ENCODE measurements at regions not wholly inside any gene's neighbourhood (a gene's known extent, or its start where the extent isn't known, plus 50 kb on each side); places are given as distances from the start of the nearest gene placed in this dataset.
A peak's percentile ranks its signal among the peaks of the same experiment; 100 is the strongest.

- DNase-seq (ENCODE audit: low read depth), result no peak
Measured at GRCh38 chr14:80379035-80379434, 167.7 kb upstream of the DIO2 start.

- no peak for DNase-seq (ENCODE audit: low read depth)
Measured at GRCh38 chr14:80378084-80378690, 166.9 kb upstream of the DIO2 start.

DNA sequence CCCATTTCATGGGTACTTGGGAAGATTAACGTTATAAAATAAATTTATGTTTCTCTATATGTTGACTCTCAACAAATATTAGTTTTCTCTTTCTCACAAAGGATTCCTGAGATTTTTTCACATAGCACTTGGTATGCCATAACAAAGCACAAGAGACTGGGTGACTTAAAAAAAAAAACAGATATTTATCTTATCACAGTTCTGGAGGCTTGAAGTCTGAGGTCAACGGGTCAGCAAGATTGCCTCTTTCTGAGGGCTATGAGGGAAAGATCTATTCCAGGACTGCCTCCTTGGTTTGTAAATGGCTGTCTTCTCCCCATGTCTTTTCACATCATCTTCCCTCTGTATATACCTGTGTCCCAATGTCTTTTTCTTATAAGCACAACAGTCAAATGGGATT, 153.5 kb upstream of the DIO2 start:
- no peak for DNase-seq (ENCODE audit: low read depth)

- peak; percentile 11 for DNase-seq (ENCODE audit: low read depth)
Measured at GRCh38 chr14:80364274-80364673, 153.0 kb upstream of the DIO2 start.

DNA sequence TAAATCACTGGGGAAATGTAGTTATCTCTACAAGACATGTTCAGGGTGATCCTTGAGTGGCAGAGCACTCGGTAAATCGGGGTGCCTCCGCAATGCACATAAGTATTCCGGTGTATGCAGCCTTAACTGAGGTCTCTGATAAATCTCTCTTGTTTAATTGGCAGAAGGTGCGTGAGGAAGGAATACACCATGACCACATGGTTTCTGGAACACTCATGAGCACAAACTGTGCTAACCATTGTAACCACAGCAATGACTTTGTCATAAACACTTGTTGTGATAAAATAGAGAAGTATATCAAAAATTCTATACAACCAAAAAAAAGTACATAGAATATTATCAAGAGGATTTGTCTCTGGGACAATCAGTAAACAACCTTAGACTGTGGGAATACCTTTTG, 146.8 kb upstream of the DIO2 start:
- no peak for DNase-seq (ENCODE audit: low read depth)

GRCh38 chr14:80356413-80356812, 145.1 kb upstream of the DIO2 start:
- DNase-seq (ENCODE audit: low read depth), result peak; percentile 8

- no peak for DNase-seq (ENCODE audit: low read depth)
Measured at GRCh38 chr14:80354860-80355581, 143.7 kb upstream of the DIO2 start.

- no peak for DNase-seq (ENCODE audit: low read depth)
Measured at GRCh38 chr14:80352471-80352870, 141.2 kb upstream of the DIO2 start.

- no peak for DNase-seq (ENCODE audit: low read depth)
Measured at GRCh38 chr14:80350707-80351106, 139.4 kb upstream of the DIO2 start.

GRCh38 chr14:80346395-80346794, 135.1 kb upstream of the DIO2 start:
- DNase-seq (ENCODE audit: low read depth), result no peak

- no peak for DNase-seq (ENCODE audit: low read depth)
Measured at GRCh38 chr14:80344208-80344607, 132.9 kb upstream of the DIO2 start.

DNA sequence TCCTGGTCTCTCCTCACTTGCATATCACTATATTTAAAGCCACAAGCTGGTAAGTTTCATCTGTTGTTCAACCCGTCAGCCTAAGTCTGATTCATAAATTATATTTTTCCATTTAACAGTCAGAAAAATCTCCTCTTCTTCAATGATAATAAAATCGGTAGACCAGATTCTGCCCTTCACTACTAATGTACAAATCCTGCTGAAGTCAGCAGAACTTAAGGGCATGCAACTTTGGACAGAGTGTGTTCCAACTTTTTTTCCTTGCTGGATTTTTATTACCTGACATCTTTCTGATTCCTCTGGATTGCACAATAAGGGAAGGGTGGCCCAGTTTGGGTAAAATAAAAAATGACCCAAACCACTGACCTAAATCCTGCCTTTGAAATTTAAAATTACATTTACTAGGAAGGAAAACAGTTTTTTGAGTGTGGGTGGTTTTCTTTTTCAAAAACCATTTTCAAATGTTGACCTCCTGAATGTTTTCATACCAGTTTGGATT, 125.4 kb upstream of the DIO2 start:
- no peak for DNase-seq (ENCODE audit: low read depth)

DNA sequence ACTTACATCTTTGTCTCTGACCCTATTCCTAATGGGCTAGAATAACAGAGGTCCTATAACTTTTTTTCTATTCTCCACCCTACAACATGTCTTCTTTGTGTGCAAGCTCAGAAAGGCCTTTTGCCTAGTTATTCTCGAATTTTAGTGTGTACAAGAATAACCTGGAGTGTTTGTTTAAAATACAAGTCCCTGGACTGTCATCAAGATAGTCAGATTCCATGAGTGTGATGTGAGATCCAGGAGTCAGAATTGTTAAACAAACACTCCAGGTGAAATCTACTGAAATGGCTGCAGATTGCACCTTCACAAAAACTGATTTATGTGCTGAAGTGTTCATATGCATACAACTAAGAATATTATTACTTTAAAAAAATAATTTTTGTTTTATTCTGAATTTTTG, 114.4 kb upstream of the DIO2 start:
- no peak for DNase-seq (ENCODE audit: low read depth)

- DNase-seq (ENCODE audit: low read depth), result no peak
Measured at GRCh38 chr14:80325112-80325511, 113.8 kb upstream of the DIO2 start.

DNA sequence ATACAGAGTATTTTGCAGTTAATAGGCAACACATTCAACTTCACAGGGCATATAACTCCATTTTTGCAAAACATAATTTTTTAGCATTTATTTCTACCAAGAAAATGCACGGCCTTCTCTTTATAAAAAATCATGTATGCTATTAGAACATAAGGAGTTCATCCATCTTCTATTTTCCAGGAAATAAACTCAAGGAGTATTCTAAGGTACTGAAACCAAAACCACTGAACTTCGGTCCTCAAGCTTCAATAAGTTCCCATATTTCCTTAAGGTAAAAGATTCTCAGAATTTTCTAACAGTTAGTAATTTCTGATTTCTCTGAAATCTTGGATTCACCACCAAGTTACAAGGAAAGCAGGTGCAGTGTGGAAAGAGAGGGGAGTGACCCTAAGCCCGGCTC, 113.3 kb upstream of the DIO2 start:
- no peak for DNase-seq (ENCODE audit: low read depth)

DNA sequence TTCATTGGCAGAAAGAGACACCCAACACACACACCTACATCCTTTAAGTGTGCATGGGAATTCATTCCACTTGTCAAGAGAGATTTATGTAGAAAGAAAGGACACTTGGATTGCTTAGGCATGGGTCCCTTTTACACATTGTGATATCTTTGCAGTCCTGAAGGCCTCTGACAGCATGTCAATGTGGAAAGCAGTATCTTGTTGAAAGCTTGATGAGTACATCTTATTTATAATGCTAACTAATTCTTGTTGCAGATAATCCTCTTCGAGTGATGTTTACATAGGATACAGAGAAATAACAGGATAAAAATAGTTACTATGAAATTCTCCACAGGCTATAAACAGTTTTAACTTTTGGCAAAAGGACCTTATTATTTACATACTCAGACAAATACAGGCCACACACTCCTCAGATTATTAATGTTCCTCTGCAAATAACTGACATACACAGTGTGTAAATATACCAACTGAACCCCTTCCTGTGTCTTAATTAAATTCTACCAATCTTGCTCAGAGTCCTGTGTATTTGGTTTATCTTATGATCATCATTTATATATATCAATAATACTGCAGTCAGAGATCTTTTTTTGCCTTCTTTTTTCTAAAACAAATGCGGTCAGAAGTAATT, 111.8 kb upstream of the DIO2 start:
- no peak for DNase-seq (ENCODE audit: low read depth)

DNA sequence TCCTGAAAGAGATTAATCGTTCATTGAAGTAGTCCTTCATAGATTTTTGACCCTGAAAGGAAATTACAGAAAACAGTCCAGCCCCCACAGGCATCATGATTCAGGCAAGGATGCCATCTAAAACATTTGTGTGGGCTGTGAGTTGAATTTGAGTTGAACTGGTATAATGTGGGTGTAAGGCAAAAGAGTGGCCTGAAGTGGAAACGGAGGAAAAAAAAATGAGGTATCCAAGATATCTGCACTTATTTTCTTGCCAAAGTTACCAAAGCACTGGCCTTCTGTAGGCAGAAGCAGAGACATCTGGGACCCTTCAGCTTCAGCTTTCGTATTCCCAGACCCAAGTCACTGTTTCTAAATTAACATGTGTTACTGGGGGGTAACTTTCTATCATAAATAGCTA, 105.1 kb upstream of the DIO2 start:
- DNase-seq (ENCODE audit: low read depth), result no peak

- DNase-seq (ENCODE audit: low read depth), result no peak
Measured at GRCh38 chr14:80315681-80316080, 104.4 kb upstream of the DIO2 start.

GRCh38 chr14:80313806-80314205, 102.5 kb upstream of the DIO2 start:
- DNase-seq (ENCODE audit: low read depth), result no peak

DNA sequence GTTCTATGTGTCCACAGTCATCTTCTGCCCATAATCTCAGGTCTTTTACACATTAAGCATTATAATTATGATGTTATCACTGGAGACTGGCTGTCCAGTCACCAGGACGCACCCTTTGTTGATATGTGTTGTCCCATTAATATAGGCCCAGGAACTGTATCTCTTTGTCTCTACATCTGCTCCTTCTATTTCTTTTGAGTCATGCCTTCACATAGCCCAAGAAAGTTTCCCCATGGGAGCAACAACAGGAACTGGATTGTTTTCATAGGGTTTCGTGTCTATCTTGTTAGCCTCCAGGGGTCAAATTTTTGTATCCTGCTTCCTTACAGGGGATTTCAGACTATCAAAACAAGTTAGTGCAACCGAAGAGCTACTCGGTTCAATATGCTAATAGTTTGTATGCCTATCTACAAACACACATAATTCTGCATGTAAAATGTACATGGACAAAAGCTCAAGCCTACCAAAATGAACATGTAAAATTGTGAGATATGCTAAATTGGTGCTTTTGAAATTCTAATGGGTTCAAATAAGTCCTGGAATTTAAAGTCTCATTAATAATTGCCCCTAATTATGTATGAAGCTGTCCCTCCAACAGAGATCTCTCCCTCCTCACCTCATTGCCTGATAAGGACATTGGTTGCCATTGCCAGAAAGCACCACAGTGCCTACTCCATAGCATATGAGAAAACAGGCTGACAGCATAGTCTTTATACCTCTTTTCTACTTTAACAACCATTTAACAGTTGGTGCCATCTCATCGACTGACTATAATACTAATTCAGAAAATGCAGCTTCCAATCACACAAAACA, 99.8 kb upstream of the DIO2 start:
- DNase-seq (ENCODE audit: low read depth), result peak; percentile 40

GRCh38 chr14:80304125-80304766, 92.9 kb upstream of the DIO2 start:
- DNase-seq (ENCODE audit: low read depth), result no peak

All from HT1080 (cell line).